OCI-LY3 (cell line): ENCODE measurements at regions not wholly inside any gene's neighbourhood (a gene's known extent, or its start where the extent isn't known, plus 50 kb on each side); places are given as distances from the start of the nearest gene placed in this dataset.

ENCODE experiments used
- EZH2phosphoT487 ChIP-seq: fragments of 200-600 bp; shearing (Covaris generic); IDR thresholded peaks from 2 replicates; pipeline ENCODE4 v1.6.1; 2018; ENCODE audit warnings: antibody characterized with exemption, mixed run types, low read depth
- TF ChIP-seq, protein P1 (sequence below): fragments of 200-600, 300-600 bp; sonication (generic); IDR thresholded peaks from 2 replicates; pipeline ENCODE4 v1.5.1; 2014; ENCODE audit warnings: antibody characterized with exemption, low read length, low read depth

GRCh38 chr1:65564493-65564892 is 144.0 kb downstream of the LEPR start:
- TF ChIP-seq, protein P1, sequence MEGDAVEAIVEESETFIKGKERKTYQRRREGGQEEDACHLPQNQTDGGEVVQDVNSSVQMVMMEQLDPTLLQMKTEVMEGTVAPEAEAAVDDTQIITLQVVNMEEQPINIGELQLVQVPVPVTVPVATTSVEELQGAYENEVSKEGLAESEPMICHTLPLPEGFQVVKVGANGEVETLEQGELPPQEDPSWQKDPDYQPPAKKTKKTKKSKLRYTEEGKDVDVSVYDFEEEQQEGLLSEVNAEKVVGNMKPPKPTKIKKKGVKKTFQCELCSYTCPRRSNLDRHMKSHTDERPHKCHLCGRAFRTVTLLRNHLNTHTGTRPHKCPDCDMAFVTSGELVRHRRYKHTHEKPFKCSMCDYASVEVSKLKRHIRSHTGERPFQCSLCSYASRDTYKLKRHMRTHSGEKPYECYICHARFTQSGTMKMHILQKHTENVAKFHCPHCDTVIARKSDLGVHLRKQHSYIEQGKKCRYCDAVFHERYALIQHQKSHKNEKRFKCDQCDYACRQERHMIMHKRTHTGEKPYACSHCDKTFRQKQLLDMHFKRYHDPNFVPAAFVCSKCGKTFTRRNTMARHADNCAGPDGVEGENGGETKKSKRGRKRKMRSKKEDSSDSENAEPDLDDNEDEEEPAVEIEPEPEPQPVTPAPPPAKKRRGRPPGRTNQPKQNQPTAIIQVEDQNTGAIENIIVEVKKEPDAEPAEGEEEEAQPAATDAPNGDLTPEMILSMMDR, result no peak
- TF ChIP-seq EZH2phosphoT487, result no peak
